Lower leg skin (tissue), 3 donors: ENCODE measurements at regions not wholly inside any gene's neighbourhood (a gene's known extent, or its start where the extent isn't known, plus 50 kb on each side); places are given as distances from the start of the nearest gene placed in this dataset.

Experiments used
- POLR2A ChIP-seq, 2 donors: fragments of 450-650 bp; IDR thresholded peaks; one replicate each; pipeline ENCODE4 v1.6.1; 2016 to 2017; ENCODE audit warnings: antibody characterized with exemption in 2 of 2, mild to moderate bottlenecking in 1 of 2, moderate library complexity in 1 of 2
- TF ChIP-seq, protein P1 (sequence below), 3 donors: fragments of 450-650 bp; IDR thresholded peaks; one replicate each; pipeline ENCODE4 v1.5.1; 2016; ENCODE audit warnings: antibody characterized with exemption in 3 of 3, mild to moderate bottlenecking in 3 of 3, moderate library complexity in 2 of 3

DNA sequence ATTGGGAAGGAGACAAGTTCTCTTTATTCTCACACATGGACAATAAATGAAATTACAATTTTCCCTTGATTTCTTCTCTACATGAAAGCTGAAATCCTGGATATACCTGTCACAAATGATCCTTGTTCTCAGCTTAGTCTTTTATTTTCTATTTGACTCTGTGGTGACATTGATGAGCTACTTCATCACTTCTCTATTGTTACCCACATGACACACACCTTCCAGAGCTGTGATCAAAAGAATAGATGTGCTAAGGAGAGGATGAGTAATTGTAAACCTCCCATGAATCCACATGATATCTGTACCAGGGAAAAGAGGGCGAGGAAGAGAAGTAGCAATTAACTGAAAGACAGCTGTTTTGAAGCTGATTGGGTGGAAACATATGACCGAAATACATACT lies 102.0 kb downstream of the CAVIN4 start:
- TF ChIP-seq, protein P1, sequence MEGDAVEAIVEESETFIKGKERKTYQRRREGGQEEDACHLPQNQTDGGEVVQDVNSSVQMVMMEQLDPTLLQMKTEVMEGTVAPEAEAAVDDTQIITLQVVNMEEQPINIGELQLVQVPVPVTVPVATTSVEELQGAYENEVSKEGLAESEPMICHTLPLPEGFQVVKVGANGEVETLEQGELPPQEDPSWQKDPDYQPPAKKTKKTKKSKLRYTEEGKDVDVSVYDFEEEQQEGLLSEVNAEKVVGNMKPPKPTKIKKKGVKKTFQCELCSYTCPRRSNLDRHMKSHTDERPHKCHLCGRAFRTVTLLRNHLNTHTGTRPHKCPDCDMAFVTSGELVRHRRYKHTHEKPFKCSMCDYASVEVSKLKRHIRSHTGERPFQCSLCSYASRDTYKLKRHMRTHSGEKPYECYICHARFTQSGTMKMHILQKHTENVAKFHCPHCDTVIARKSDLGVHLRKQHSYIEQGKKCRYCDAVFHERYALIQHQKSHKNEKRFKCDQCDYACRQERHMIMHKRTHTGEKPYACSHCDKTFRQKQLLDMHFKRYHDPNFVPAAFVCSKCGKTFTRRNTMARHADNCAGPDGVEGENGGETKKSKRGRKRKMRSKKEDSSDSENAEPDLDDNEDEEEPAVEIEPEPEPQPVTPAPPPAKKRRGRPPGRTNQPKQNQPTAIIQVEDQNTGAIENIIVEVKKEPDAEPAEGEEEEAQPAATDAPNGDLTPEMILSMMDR (IDR thresholded peaks at IDR 0.05): no peak
- no peak for TF ChIP-seq POLR2A (IDR thresholded peaks at IDR 0.05)
